ENCODE measurements at regions not wholly inside any gene's neighbourhood (a gene's known extent, or its start where the extent isn't known, plus 50 kb on each side); places are given as distances from the start of the nearest gene placed in this dataset.

DNA sequence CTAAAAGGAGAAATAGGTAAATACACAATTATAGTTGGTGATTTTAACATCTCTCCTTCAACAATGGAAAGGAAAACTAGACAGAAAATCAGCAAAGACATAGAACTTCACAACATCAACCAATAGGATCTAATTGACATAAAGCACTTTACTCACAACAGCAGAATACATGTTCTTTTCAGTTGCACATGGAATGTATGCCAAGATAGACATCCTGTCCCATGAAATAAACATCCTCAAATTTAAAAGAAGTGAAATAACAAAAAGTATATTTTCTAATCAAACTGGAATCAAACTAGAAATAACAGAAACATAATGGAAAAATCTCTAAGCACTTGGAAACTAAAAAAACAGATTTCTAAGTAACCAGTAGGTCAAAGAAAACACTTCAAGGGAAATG, 296.2 kb upstream of the RGS6 start:
- TF ChIP-seq CTCF (IDR thresholded peaks at IDR 0.05; ENCODE audit: low read length) (no peak), EZH2 (IDR thresholded peaks at IDR 0.05; ENCODE audit: borderline replicate concordance, low read length) (no peak)

Data from OCI-LY1 (cell line).